PC-3 (cell line): ENCODE measurements at regions not wholly inside any gene's neighbourhood (a gene's known extent, or its start where the extent isn't known, plus 50 kb on each side); places are given as distances from the start of the nearest gene placed in this dataset.

ENCODE experiments used
- ATAC-seq: fragments of 200-7000 bp; cut with Tn5 transposase; 2 replicates; pipeline ENCODE4 v1.9.1; 2020; ENCODE audit warnings: mild to moderate bottlenecking, moderate library complexity
- BruUV-seq: library from RNA; stranded (reverse); fragments of 400-500 nt; replicated peaks from 2 replicates; lab custom pipeline; 2021; lab: Mats Ljungman, UMichigan
- CTCF ChIA-PET: fragments of 300-600 bp; sonication (Branson Sonifier 250); formaldehyde crosslinking; loops from one replicate; lab custom pipeline; 2022; ENCODE audit warnings: antibody characterized with exemption; lab: Charles Lee
- POLR2A ChIA-PET: fragments of 300-600 bp; sonication (Branson Sonifier 250); formaldehyde crosslinking; loops from one replicate; lab custom pipeline; 2022; ENCODE audit warnings: antibody characterized with exemption; ENCODE audit not compliant: unreplicated experiment; lab: Charles Lee
- DNase-seq: peaks from one replicate; pipeline ENCODE4 v3.0.0-alpha.2; 2015
- H2AFZ ChIP-seq: fragments of 300-600 bp; sonication (generic); 2 replicates; pipeline ENCODE4 v1.6.0; 2016; ENCODE audit warnings: antibody characterized with exemption, low read length
- H3F3A ChIP-seq: fragments of 300-600 bp; sonication (generic); one replicate; pipeline ENCODE4 v1.6.0; 2017; ENCODE audit warnings: antibody characterized with exemption, low read length, control low read depth, mild to moderate bottlenecking; ENCODE audit not compliant: unreplicated experiment
- H3K27ac ChIP-seq: fragments of 300-600 bp; sonication (generic); 2 replicates; pipeline ENCODE4 v1.5.1; 2016; ENCODE audit warnings: mild to moderate bottlenecking, low read length
- H3K27me3 ChIP-seq: fragments of 300-600 bp; sonication (generic); 2 replicates; pipeline ENCODE4 v1.6.1; 2016; ENCODE audit warnings: low read length, mixed read lengths
- H3K36me3 ChIP-seq: fragments of 300-600 bp; sonication (generic); 2 replicates; pipeline ENCODE4 v1.6.1; 2016; ENCODE audit warnings: low read depth, mixed run types, low read length, mixed read lengths
- H3K4me1 ChIP-seq: fragments of 300-600 bp; sonication (generic); 2 replicates; pipeline ENCODE4 v1.5.1; 2016; ENCODE audit warnings: low read length; ENCODE audit not compliant: insufficient read depth
- H3K4me2 ChIP-seq: fragments of 300-600 bp; sonication (generic); 2 replicates; pipeline ENCODE4 v1.6.0; 2016; ENCODE audit warnings: low read length
- H3K4me3 ChIP-seq: fragments of 300-600 bp; sonication (generic); 2 replicates; pipeline ENCODE4 v1.5.1; 2016; ENCODE audit warnings: mild to moderate bottlenecking, low read length, mixed read lengths
- H3K79me2 ChIP-seq: fragments of 300-600 bp; sonication (generic); 2 replicates; pipeline ENCODE4 v1.6.1; 2017; ENCODE audit warnings: low read length, mixed read lengths
- H3K9ac ChIP-seq: fragments of 300-600 bp; sonication (generic); 2 replicates; pipeline ENCODE4 v1.6.0; 2016; ENCODE audit warnings: mild to moderate bottlenecking, low read length
- H3K9me2 ChIP-seq: fragments of 300-600 bp; sonication (generic); replicated peaks from 2 replicates; pipeline ENCODE4 v1.6.1; 2016; ENCODE audit warnings: mixed run types, low read length, mixed read lengths
- H3K9me3 ChIP-seq: fragments of 300-600 bp; sonication (generic); 2 replicates; pipeline ENCODE4 v1.6.1; 2016; ENCODE audit warnings: low read length, mixed read lengths
- H4K20me1 ChIP-seq: fragments of 300-600 bp; sonication (generic); 2 replicates; pipeline ENCODE4 v1.6.1; 2016; ENCODE audit warnings: low read length, mixed read lengths
- CTCF ChIP-seq: fragments of 300-600 bp; sonication (generic); conservative IDR thresholded peaks from 2 replicates; pipeline ENCODE4 v1.5.1; 2017; ENCODE audit warnings: antibody characterized with exemption, low read depth, mild to moderate bottlenecking, low read length
- EZH2 ChIP-seq: fragments of 300-600 bp; sonication (generic); IDR thresholded peaks from one replicate; pipeline ENCODE4 v1.6.1; 2017; ENCODE audit warnings: antibody characterized with exemption, mild to moderate bottlenecking, low read length; ENCODE audit not compliant: unreplicated experiment
- EZH2phosphoT487 ChIP-seq: fragments of 300-600 bp; sonication (generic); IDR thresholded peaks from 2 replicates; pipeline ENCODE4 v1.6.1; 2018; ENCODE audit warnings: mild to moderate bottlenecking, antibody characterized with exemption, low read length, borderline replicate concordance
- intact Hi-C: fragments of 100-400 bp; cut with micrococcal nuclease; formaldehyde crosslinking; loops from 2 replicates; pipeline ENCODE4 v1.9.0; 2023

GRCh38 chr1:233459470-233459945, 132.0 kb downstream of the MAP3K21 start:
- H3K4me2 ChIP-seq = no peak overlapping the region
- H2AFZ ChIP-seq = no peak overlapping the region
- POLR2A ChIA-PET = no interaction called here
- no peaks in the 10 kb centered on the region for H3K27me3 ChIP-seq
- CTCF ChIA-PET = no interaction called here
- DNase-seq (no peak), ATAC-seq (no peak)
- no peak overlapping the region for H3K9ac ChIP-seq
- H3K36me3 ChIP-seq = no peaks in the 10 kb centered on the region
- intact Hi-C loops = no loop called here
- TF ChIP-seq EZH2 (no peak), EZH2phosphoT487 (no peak), CTCF (no peak)
- no peaks in the 10 kb centered on the region for H3K4me1 ChIP-seq
- H3K79me2 ChIP-seq = no peaks in the 10 kb centered on the region
- BruUV-seq = no TSS peak
- no peaks in the 10 kb centered on the region for H3F3A ChIP-seq
- no peaks in the 10 kb centered on the region for H4K20me1 ChIP-seq
- H3K9me2 ChIP-seq = no peaks in the 10 kb centered on the region
- H3K27ac ChIP-seq = no peak overlapping the region
- H3K9me3 ChIP-seq = no peaks in the 10 kb centered on the region
- H3K4me3 ChIP-seq = no peak overlapping the region

DNA sequence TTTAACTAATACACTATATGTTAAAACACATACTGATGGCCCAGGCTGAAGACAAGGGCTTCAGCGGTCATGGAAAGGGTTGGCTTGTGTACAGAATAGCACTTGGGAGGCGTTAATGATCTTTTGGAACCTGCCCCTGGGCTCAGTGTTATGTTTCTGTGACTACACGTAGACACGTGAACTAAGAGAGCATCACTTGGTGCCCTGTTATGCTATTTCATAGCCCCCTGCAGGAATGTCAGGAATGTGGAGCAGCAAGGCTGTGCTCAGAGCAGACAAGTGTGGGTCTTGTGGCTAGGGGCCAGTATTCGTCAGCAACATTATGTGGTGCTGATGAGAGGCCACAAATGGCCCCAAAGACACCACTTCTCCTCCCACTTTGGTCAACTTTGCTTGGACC, 132.4 kb downstream of the MAP3K21 start:
- intact Hi-C loops = no loop called here
- no peak overlapping the region for H2AFZ ChIP-seq
- no peaks in the 10 kb centered on the region for H3K9me2 ChIP-seq
- no peak overlapping the region for H3K9ac ChIP-seq
- DNase-seq = no peak
- no peak overlapping the region for H3K27ac ChIP-seq
- no peaks in the 10 kb centered on the region; the same call in 1 of the 2 replicates for H3K9me3 ChIP-seq
- H3F3A ChIP-seq = no peaks in the 10 kb centered on the region
- no peaks in the 10 kb centered on the region for H3K27me3 ChIP-seq
- CTCF ChIA-PET = no interaction called here
- H4K20me1 ChIP-seq = no peaks in the 10 kb centered on the region
- no peak for TF ChIP-seq CTCF
- TF ChIP-seq EZH2 = no peak
- TF ChIP-seq EZH2phosphoT487 = no peak
- BruUV-seq = no TSS peak
- no peak overlapping the region for H3K4me3 ChIP-seq
- no peak for ATAC-seq
- no peaks in the 10 kb centered on the region for H3K36me3 ChIP-seq
- H3K4me2 ChIP-seq = no peak overlapping the region
- no peaks in the 10 kb centered on the region for H3K79me2 ChIP-seq
- no peaks in the 10 kb centered on the region for H3K4me1 ChIP-seq
- POLR2A ChIA-PET = no interaction called here

GRCh38 chr1:233460692-233461091, 133.2 kb downstream of the MAP3K21 start:
- ATAC-seq (no peak), DNase-seq (no peak)
- no TSS peak for BruUV-seq
- H3K4me1 ChIP-seq = no peaks in the 10 kb centered on the region
- H3K27me3 ChIP-seq = no peaks in the 10 kb centered on the region
- no peaks in the 10 kb centered on the region for H3K79me2 ChIP-seq
- H3F3A ChIP-seq = no peaks in the 10 kb centered on the region
- H3K4me3 ChIP-seq = no peak overlapping the region
- no peak overlapping the region for H3K27ac ChIP-seq
- no peak overlapping the region for H3K4me2 ChIP-seq
- no peak overlapping the region for H2AFZ ChIP-seq
- CTCF ChIA-PET = no interaction called here
- TF ChIP-seq EZH2 (no peak), CTCF (no peak), EZH2phosphoT487 (no peak)
- H3K9ac ChIP-seq = no peak overlapping the region
- H3K9me3 ChIP-seq = no peaks in the 10 kb centered on the region; the same call in 1 of the 2 replicates
- intact Hi-C loops = no loop called here
- H3K9me2 ChIP-seq = no peaks in the 10 kb centered on the region
- no peaks in the 10 kb centered on the region for H3K36me3 ChIP-seq
- POLR2A ChIA-PET = no interaction called here
- H4K20me1 ChIP-seq = no peaks in the 10 kb centered on the region
